SU-DHL-6 (cell line): ENCODE measurements at regions not wholly inside any gene's neighbourhood (a gene's known extent, or its start where the extent isn't known, plus 50 kb on each side); places are given as distances from the start of the nearest gene placed in this dataset.

ENCODE experiments used
- CTCF ChIP-seq: fragments of 200-600 bp; sonication (generic); IDR thresholded peaks from one replicate; pipeline ENCODE4 v1.5.1; 2017; ENCODE audit warnings: antibody characterized with exemption, mild to moderate bottlenecking, low read length, moderate library complexity; ENCODE audit not compliant: insufficient read depth, poor library complexity, severe bottlenecking
- EZH2phosphoT487 ChIP-seq: fragments of 200-600 bp; sonication (generic), shearing (Covaris generic); conservative IDR thresholded peaks from 2 replicates; pipeline ENCODE4 v1.6.1; 2018; ENCODE audit warnings: mild to moderate bottlenecking, antibody characterized with exemption, low read length, moderate library complexity, mixed read lengths

- TF ChIP-seq EZH2phosphoT487, result no peak
- TF ChIP-seq CTCF, result no peak
Measured at GRCh38 chr5:82862261-82862660, 214.9 kb downstream of the TMEM167A start.
